Adrenal gland (tissue), 5 donors: ENCODE measurements at regions not wholly inside any gene's neighbourhood (a gene's known extent, or its start where the extent isn't known, plus 50 kb on each side); places are given as distances from the start of the nearest gene placed in this dataset.

Source experiments
- CTCF ChIP-seq, 6 experiments: fragments of 450-650 bp in 4 of 6; fragments of 200-600 bp in 2 of 6; sonication (generic) in 1 of 6; IDR thresholded peaks; 1 replicate in 5 of 6; 2 replicates in 1 of 6; pipeline versions ENCODE4 v1.5.1 to v1.8.0; 2016 to 2021; ENCODE audit warnings: antibody characterized with exemption in 6 of 6, mild to moderate bottlenecking in 2 of 6, moderate library complexity in 1 of 6
- POLR2A ChIP-seq, 2 donors: fragments of 450-650 bp; IDR thresholded peaks; one replicate each; pipeline ENCODE4 v1.6.1; 2017; ENCODE audit warnings: antibody characterized with exemption in 2 of 2, mild to moderate bottlenecking in 2 of 2, moderate library complexity in 1 of 2
- donor health status: DM: no; HTN: no; CAD: no.

- TF ChIP-seq CTCF (IDR thresholded peaks at IDR 0.05) = no peak
- TF ChIP-seq POLR2A (IDR thresholded peaks at IDR 0.05) = no peak
Observed at GRCh38 chr5:3856036-3856435, 260.4 kb downstream of the IRX1 start.
